ENCODE measurements at regions not wholly inside any gene's neighbourhood (a gene's known extent, or its start where the extent isn't known, plus 50 kb on each side); places are given as distances from the start of the nearest gene placed in this dataset.

DNA sequence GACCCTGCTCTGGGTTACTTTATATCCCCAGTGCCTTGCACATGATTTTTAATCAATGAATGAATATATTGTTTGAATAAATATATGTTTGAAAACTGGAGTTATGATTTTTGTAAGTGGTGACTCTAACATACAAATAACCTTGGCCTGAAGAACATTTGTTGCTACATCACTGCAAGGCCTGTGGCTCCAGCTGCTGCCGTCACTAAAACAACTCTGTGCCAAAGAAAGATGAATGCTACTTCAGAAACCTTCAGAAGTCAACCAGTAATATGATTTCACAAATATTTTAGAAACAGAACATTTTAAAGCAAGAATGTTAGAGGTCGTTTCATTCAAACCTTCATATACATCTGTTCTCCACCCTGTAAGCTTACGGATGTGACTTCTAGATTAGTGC, 60.6 kb upstream of the SEC16B start:
- H3K4me3 ChIP-seq (ENCODE audit: low read depth, low read length), result no peak overlapping the region
- DNase-seq (ENCODE audit: low read depth), result no peak
- no peak for TF ChIP-seq CTCF (IDR thresholded peaks at IDR 0.05; ENCODE audit: low read depth, low read length, missing control alignments)

DNA sequence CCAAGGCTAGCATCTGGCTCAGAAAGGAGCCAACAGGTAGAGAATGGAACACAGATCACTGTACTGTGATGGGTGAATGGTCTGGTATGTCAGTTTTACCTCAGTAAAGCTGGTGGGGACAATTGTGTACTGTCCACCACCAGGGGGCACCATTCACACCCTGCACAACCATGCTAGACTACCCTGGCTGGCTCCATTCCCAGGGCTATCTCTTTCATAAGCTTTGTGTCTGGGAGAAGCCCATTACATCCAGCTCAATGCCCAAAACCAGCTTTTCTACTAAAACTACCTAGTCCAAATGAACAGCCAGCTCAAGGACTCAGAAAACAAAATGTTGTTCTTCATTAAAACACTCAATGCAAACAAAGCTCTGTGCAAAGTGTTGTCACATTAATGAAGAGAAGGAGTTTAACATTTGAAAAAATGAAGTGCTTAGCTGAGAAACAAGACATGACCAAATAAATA, 62.0 kb upstream of the RASAL2 start:
- H3K4me3 ChIP-seq (ENCODE audit: low read depth, low read length), result no peak overlapping the region
- peak; percentile 92 for TF ChIP-seq CTCF (IDR thresholded peaks at IDR 0.05; ENCODE audit: low read depth, low read length, missing control alignments)
- DNase-seq (ENCODE audit: low read depth), result peak; percentile 25

DNA sequence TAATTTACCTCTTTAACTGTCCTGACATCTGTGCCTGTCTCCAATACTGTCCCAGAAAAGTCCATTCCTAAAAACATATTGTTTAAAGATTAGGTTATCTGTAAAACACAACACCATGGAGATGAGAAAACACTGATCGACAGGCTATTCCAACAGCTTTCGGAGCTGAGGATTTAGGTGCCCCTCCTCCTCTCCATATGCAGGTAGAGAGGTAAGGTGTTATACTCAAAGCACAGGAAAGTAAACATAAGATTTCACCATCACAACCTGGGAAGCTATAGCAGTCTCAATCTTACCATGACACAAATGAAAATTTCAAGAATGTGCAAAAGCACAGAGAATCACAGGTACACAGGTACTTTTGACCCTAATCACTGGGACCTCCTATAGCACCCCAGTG, 60.9 kb upstream of the RASAL2 start:
- no peak for DNase-seq (ENCODE audit: low read depth)
- H3K4me3 ChIP-seq (ENCODE audit: low read depth, low read length), result no peak overlapping the region

GRCh38 chr1:178034676-178035075, 59.2 kb upstream of the RASAL2 start:
- DNase-seq (ENCODE audit: low read depth), result no peak
- H3K4me3 ChIP-seq (ENCODE audit: low read depth, low read length), result no peak overlapping the region
- TF ChIP-seq CTCF (IDR thresholded peaks at IDR 0.05; ENCODE audit: low read depth, low read length, missing control alignments), result no peak

More for the DNA sequence above, 60.9 kb upstream of the RASAL2 start:
- no peak for TF ChIP-seq CTCF (IDR thresholded peaks at IDR 0.05; ENCODE audit: low read depth, low read length, missing control alignments)

DNA sequence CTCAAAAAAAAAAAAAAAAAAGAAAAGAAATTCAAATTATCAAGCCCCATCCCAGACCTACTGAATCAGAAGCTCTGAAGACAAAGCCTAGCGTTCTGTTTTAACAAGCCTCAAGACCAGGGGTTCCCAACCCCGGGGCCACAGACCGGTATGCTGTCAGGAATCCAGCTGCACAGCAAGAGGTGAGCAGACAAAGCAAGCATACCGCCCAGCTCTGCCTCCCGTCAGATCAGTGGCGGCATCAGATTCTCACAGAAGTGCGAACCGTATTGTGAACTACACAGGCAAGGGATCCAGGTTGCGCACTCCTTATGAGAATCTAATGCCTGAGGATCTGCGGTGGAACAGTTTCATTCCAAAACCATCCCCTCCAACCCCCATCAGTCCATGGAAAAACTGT, 57.8 kb upstream of the RASAL2 start:
- DNase-seq (ENCODE audit: low read depth), result no peak

DNA sequence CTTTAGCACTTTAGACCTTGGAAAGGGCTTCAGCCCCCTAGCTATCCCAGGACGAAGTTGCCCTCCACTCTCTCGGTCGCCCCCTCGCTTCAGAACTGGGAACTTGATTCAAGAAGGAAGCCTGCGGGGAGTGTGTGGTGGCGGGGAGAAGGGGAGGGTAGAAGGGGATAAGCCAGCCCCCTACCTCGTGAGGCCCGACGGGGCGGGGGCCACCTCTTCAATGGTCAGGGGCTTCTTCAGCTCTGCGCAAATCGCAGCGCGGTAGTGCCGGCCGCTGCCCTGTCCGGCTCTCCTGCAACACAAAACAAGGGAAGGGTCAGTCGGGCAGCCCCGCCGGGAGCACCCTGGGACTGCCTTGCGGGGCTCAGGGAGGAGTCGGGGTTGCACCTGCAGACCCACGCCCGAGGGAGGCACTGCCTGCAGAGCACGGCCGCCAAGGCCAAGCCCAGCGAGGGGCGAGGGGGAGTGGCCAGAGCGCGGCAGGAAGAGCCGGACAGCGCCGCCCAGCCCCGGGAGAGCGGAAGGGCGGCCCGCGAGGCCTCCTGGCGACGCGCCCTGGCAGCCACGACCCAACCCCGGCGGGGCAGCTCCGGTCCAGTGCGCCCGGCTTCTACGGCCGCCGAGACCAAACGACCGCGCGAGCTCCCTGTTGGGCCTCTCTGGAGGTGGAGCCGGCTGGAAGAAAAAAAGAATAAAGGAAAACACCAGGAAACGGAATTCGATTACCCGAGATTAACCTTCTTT, 56.2 kb upstream of the RASAL2 start:
- no peak for DNase-seq (ENCODE audit: low read depth)
- TF ChIP-seq CTCF (IDR thresholded peaks at IDR 0.05; ENCODE audit: low read depth, low read length, missing control alignments), result no peak
- no peak overlapping the region for H3K4me3 ChIP-seq (ENCODE audit: low read depth, low read length)

More for the DNA sequence above, 57.8 kb upstream of the RASAL2 start:
- H3K4me3 ChIP-seq (ENCODE audit: low read depth, low read length), result no peak overlapping the region
- no peak for TF ChIP-seq CTCF (IDR thresholded peaks at IDR 0.05; ENCODE audit: low read depth, low read length, missing control alignments)

- no peak for TF ChIP-seq CTCF (IDR thresholded peaks at IDR 0.05; ENCODE audit: low read depth, low read length, missing control alignments)
- DNase-seq (ENCODE audit: low read depth), result no peak
- H3K4me3 ChIP-seq (ENCODE audit: low read depth, low read length), result no peak overlapping the region
Measured at GRCh38 chr1:178038372-178038771, 55.5 kb upstream of the RASAL2 start.
